ENCODE measurements at regions not wholly inside any gene's neighbourhood (a gene's known extent, or its start where the extent isn't known, plus 50 kb on each side); places are given as distances from the start of the nearest gene placed in this dataset.

GRCh38 chr14:71586131-71586897 lies 345.9 kb upstream of the RGS6 start:
- H3K27ac Mint-ChIP-seq, result no peak overlapping the region

GRCh38 chr14:71588028-71588427 lies 344.2 kb upstream of the RGS6 start:
- no peak overlapping the region for H3K4me3 Mint-ChIP-seq
- H3K9me3 Mint-ChIP-seq, result no peaks in the 10 kb centered on the region
- peaks cover 36% of the 10 kb centered on the region for H3K36me3 Mint-ChIP-seq (ENCODE audit: low read depth)
- no peaks in the 10 kb centered on the region for H3K27me3 Mint-ChIP-seq
- no peak overlapping the region for H3K27ac Mint-ChIP-seq
- H3K4me1 Mint-ChIP-seq (ENCODE audit: low read depth), result peaks cover 48% of the 10 kb centered on the region
- no peak for DNase-seq

More at GRCh38 chr14:71586131-71586897, 345.9 kb upstream of the RGS6 start:
- H3K4me1 Mint-ChIP-seq (ENCODE audit: low read depth), result peaks cover 46% of the 10 kb centered on the region
- no peaks in the 10 kb centered on the region for H3K9me3 Mint-ChIP-seq
- no peak for DNase-seq
- no peak overlapping the region for H3K4me3 Mint-ChIP-seq
- peaks cover 36% of the 10 kb centered on the region for H3K36me3 Mint-ChIP-seq (ENCODE audit: low read depth)
- no peaks in the 10 kb centered on the region for H3K27me3 Mint-ChIP-seq

GRCh38 chr14:71588576-71589215 lies 343.5 kb upstream of the RGS6 start:
- no peak overlapping the region for H3K4me3 Mint-ChIP-seq
- no peaks in the 10 kb centered on the region for H3K27me3 Mint-ChIP-seq
- no peaks in the 10 kb centered on the region for H3K9me3 Mint-ChIP-seq
- peaks cover 34% of the 10 kb centered on the region for H3K36me3 Mint-ChIP-seq (ENCODE audit: low read depth)
- no peak overlapping the region for H3K27ac Mint-ChIP-seq
- H3K4me1 Mint-ChIP-seq (ENCODE audit: low read depth), result peaks cover 52% of the 10 kb centered on the region
- DNase-seq, result no peak

- Mint-ChIP-seq H3K4me3 (no peak overlapping the region), H3K4me1 (ENCODE audit: low read depth) (peaks cover 57% of the 10 kb centered on the region), H3K27me3 (no peaks in the 10 kb centered on the region), H3K36me3 (ENCODE audit: low read depth) (peaks cover 32% of the 10 kb centered on the region), H3K9me3 (no peaks in the 10 kb centered on the region), H3K27ac (no peak overlapping the region)
- DNase-seq, result no peak
These were observed 342.6 kb upstream of the RGS6 start for GRCh38 chr14:71589609-71590008.

- H3K4me3 Mint-ChIP-seq, result no peak overlapping the region
- H3K36me3 Mint-ChIP-seq (ENCODE audit: low read depth), result peaks cover 32% of the 10 kb centered on the region
- peaks cover 60% of the 10 kb centered on the region for H3K4me1 Mint-ChIP-seq (ENCODE audit: low read depth)
- no peak for DNase-seq
- no peaks in the 10 kb centered on the region for H3K27me3 Mint-ChIP-seq
- H3K9me3 Mint-ChIP-seq, result no peaks in the 10 kb centered on the region
- no peak overlapping the region for H3K27ac Mint-ChIP-seq
These were observed 342.1 kb upstream of the RGS6 start for GRCh38 chr14:71590131-71590530.

- Mint-ChIP-seq H3K9me3 (no peaks in the 10 kb centered on the region), H3K4me3 (no peak overlapping the region), H3K27me3 (no peaks in the 10 kb centered on the region), H3K27ac (peak overlapping the region; percentile 47), H3K36me3 (ENCODE audit: low read depth) (peaks cover 32% of the 10 kb centered on the region), H3K4me1 (ENCODE audit: low read depth) (peaks cover 60% of the 10 kb centered on the region)
- DNase-seq, result no peak
These were observed 341.0 kb upstream of the RGS6 start for GRCh38 chr14:71591231-71591630.

- peak overlapping the region; percentile 64 for H3K27ac Mint-ChIP-seq
- peaks cover 60% of the 10 kb centered on the region for H3K4me1 Mint-ChIP-seq (ENCODE audit: low read depth)
- no peaks in the 10 kb centered on the region for H3K9me3 Mint-ChIP-seq
- H3K36me3 Mint-ChIP-seq (ENCODE audit: low read depth), result peaks cover 28% of the 10 kb centered on the region
- no peaks in the 10 kb centered on the region for H3K27me3 Mint-ChIP-seq
- H3K4me3 Mint-ChIP-seq, result no peak overlapping the region
- DNase-seq, result no peak
These were observed 340.3 kb upstream of the RGS6 start for GRCh38 chr14:71591929-71592328.

- DNase-seq, result no peak
- H3K27me3 Mint-ChIP-seq, result no peaks in the 10 kb centered on the region
- no peaks in the 10 kb centered on the region for H3K9me3 Mint-ChIP-seq
- H3K36me3 Mint-ChIP-seq (ENCODE audit: low read depth), result peaks cover 28% of the 10 kb centered on the region
- H3K27ac Mint-ChIP-seq, result peak overlapping the region; percentile 55
- H3K4me1 Mint-ChIP-seq (ENCODE audit: low read depth), result peaks cover 61% of the 10 kb centered on the region
- no peak overlapping the region for H3K4me3 Mint-ChIP-seq
These were observed 339.9 kb upstream of the RGS6 start for GRCh38 chr14:71592361-71592760.

GRCh38 chr14:71593966-71594365 lies 338.3 kb upstream of the RGS6 start:
- DNase-seq, result no peak
- H3K9me3 Mint-ChIP-seq, result no peaks in the 10 kb centered on the region
- no peak overlapping the region for H3K27ac Mint-ChIP-seq
- H3K4me3 Mint-ChIP-seq, result no peak overlapping the region
- H3K4me1 Mint-ChIP-seq (ENCODE audit: low read depth), result peaks cover 66% of the 10 kb centered on the region
- H3K27me3 Mint-ChIP-seq, result no peaks in the 10 kb centered on the region
- H3K36me3 Mint-ChIP-seq (ENCODE audit: low read depth), result peaks cover 25% of the 10 kb centered on the region

- H3K4me1 Mint-ChIP-seq (ENCODE audit: low read depth), result peaks cover 61% of the 10 kb centered on the region
- H3K9me3 Mint-ChIP-seq, result no peaks in the 10 kb centered on the region
- DNase-seq, result no peak
- H3K36me3 Mint-ChIP-seq (ENCODE audit: low read depth), result peaks cover 23% of the 10 kb centered on the region
- no peaks in the 10 kb centered on the region for H3K27me3 Mint-ChIP-seq
- peak overlapping the region; percentile 11 for H3K4me3 Mint-ChIP-seq
- H3K27ac Mint-ChIP-seq, result peak overlapping the region; percentile 80
These were observed 337.4 kb upstream of the RGS6 start for GRCh38 chr14:71594821-71595220.

- Mint-ChIP-seq H3K4me3 (no peak overlapping the region), H3K27ac (no peak overlapping the region), H3K4me1 (ENCODE audit: low read depth) (peaks cover 61% of the 10 kb centered on the region), H3K9me3 (peaks cover 5% of the 10 kb centered on the region), H3K36me3 (ENCODE audit: low read depth) (peaks cover 27% of the 10 kb centered on the region), H3K27me3 (no peaks in the 10 kb centered on the region)
- DNase-seq, result no peak
These were observed 336.8 kb upstream of the RGS6 start for GRCh38 chr14:71595441-71595840.

GRCh38 chr14:71597287-71597920 lies 334.8 kb upstream of the RGS6 start:
- H3K27ac Mint-ChIP-seq, result no peak overlapping the region

GRCh38 chr14:71597955-71598660 lies 334.1 kb upstream of the RGS6 start:
- H3K9me3 Mint-ChIP-seq, result peaks cover 17% of the 10 kb centered on the region
- H3K27me3 Mint-ChIP-seq, result no peaks in the 10 kb centered on the region
- peaks cover 44% of the 10 kb centered on the region for H3K36me3 Mint-ChIP-seq (ENCODE audit: low read depth)
- no peak overlapping the region for H3K4me3 Mint-ChIP-seq
- peak overlapping the region; percentile 4 for H3K27ac Mint-ChIP-seq
- no peak for DNase-seq
- H3K4me1 Mint-ChIP-seq (ENCODE audit: low read depth), result peaks cover 50% of the 10 kb centered on the region

More at GRCh38 chr14:71597287-71597920, 334.8 kb upstream of the RGS6 start:
- Mint-ChIP-seq H3K36me3 (ENCODE audit: low read depth) (peaks cover 43% of the 10 kb centered on the region), H3K27me3 (no peaks in the 10 kb centered on the region), H3K9me3 (peaks cover 17% of the 10 kb centered on the region), H3K4me1 (ENCODE audit: low read depth) (peaks cover 51% of the 10 kb centered on the region), H3K4me3 (no peak overlapping the region)
- no peak for DNase-seq

GRCh38 chr14:71600309-71600708 lies 331.9 kb upstream of the RGS6 start:
- no peaks in the 10 kb centered on the region for H3K27me3 Mint-ChIP-seq
- no peak overlapping the region for H3K27ac Mint-ChIP-seq
- no peak for DNase-seq
- H3K4me3 Mint-ChIP-seq, result no peak overlapping the region
- H3K9me3 Mint-ChIP-seq, result peaks cover 19% of the 10 kb centered on the region
- peaks cover 50% of the 10 kb centered on the region for H3K36me3 Mint-ChIP-seq (ENCODE audit: low read depth)
- H3K4me1 Mint-ChIP-seq (ENCODE audit: low read depth), result peaks cover 34% of the 10 kb centered on the region

Measured in activated T-cell treated with anti-CD3 and anti-CD28 coated beads, Interleukin-2, amount 50 U/mL, for 24 hours (primary cell).